Endothelial cell of umbilical vein (primary cell): ENCODE measurements at regions not wholly inside any gene's neighbourhood (a gene's known extent, or its start where the extent isn't known, plus 50 kb on each side); places are given as distances from the start of the nearest gene placed in this dataset.

Experiments used
- CTCF ChIP-seq, 2 donors: IDR thresholded peaks; 1 replicate in 1 of 2; 2 replicates in 1 of 2; pipeline ENCODE4 v1.5.1; 2011; ENCODE audit warnings: low read length in 2 of 2, mild to moderate bottlenecking in 2 of 2, moderate library complexity in 2 of 2, control low read depth in 1 of 2, inconsistent platforms in 1 of 2, low read depth in 1 of 2; ENCODE audit not compliant: insufficient read depth in 1 of 2; ENCODE audit errors: extremely low read depth in 1 of 2
- EZH2 ChIP-seq: IDR thresholded peaks from 2 replicates; pipeline ENCODE4 v1.6.1; 2012; ENCODE audit warnings: borderline replicate concordance, low read depth, mild to moderate bottlenecking, moderate library complexity, low read length, inconsistent platforms; ENCODE audit not compliant: severe bottlenecking
- FOS ChIP-seq: IDR thresholded peaks from 2 replicates; pipeline ENCODE4 v1.6.1; 2011; ENCODE audit warnings: mild to moderate bottlenecking, low read length, moderate library complexity, borderline replicate concordance; ENCODE audit not compliant: insufficient read depth
- GATA2 ChIP-seq: IDR thresholded peaks from 2 replicates; pipeline ENCODE4 v1.7.0; 2011; ENCODE audit warnings: low read depth, mild to moderate bottlenecking, moderate library complexity, mixed read lengths, low read length; ENCODE audit not compliant: insufficient read length, insufficient read depth
- JUN ChIP-seq: IDR thresholded peaks from 2 replicates; pipeline ENCODE4 v1.6.1; 2011; ENCODE audit warnings: borderline replicate concordance, low read depth; ENCODE audit not compliant: insufficient read length, insufficient read depth
- MYC ChIP-seq: IDR thresholded peaks from one replicate; pipeline ENCODE4 v1.6.1; 2011; ENCODE audit warnings: mild to moderate bottlenecking, low read depth, low read length
- POLR2A ChIP-seq: IDR thresholded peaks from 2 replicates; pipeline ENCODE4 v1.6.1; 2012; ENCODE audit warnings: low read depth, mild to moderate bottlenecking, control low read depth, low read length
- POLR2AphosphoS5 ChIP-seq: IDR thresholded peaks from 2 replicates; pipeline ENCODE4 v1.6.1; 2012; ENCODE audit warnings: low read depth, mild to moderate bottlenecking, control low read depth, low read length, moderate library complexity; ENCODE audit not compliant: insufficient read depth
- TF ChIP-seq, protein P1 (sequence below): IDR thresholded peaks from 2 replicates; pipeline ENCODE4 v1.6.1; 2011; ENCODE audit not compliant: insufficient read depth, insufficient read length

GRCh38 chr7:46566097-46566774 is 645.2 kb upstream of the IGFBP3 start:
- TF ChIP-seq CTCF (IDR thresholded peaks at IDR 0.05; ENCODE audit: extremely low read depth in 1 of 2, insufficient read depth in 1 of 2, low read depth in 1 of 2, low read length in 2 of 2), result no peak
- no peak for TF ChIP-seq POLR2A
- TF ChIP-seq GATA2, result no peak
- TF ChIP-seq EZH2, result no peak
- TF ChIP-seq JUN, result no peak
- TF ChIP-seq POLR2AphosphoS5, result no peak
- TF ChIP-seq, protein P1, sequence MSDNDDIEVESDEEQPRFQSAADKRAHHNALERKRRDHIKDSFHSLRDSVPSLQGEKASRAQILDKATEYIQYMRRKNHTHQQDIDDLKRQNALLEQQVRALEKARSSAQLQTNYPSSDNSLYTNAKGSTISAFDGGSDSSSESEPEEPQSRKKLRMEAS, result no peak
- TF ChIP-seq MYC, result no peak
- TF ChIP-seq FOS, result no peak
